ENCODE measurements at regions not wholly inside any gene's neighbourhood (a gene's known extent, or its start where the extent isn't known, plus 50 kb on each side); places are given as distances from the start of the nearest gene placed in this dataset.

- ChIA-PET POLR2A (ENCODE audit: partially characterized antibody) (no interaction called here), CTCF (ENCODE audit: partially characterized antibody) (no interaction called here)
- no peaks in the 10 kb centered on the region for H3K4me1 ChIP-seq (ENCODE audit: insufficient read depth, low read length)
- no peak overlapping the region for H3K4me3 Mint-ChIP-seq
- no peak overlapping the region for H3K27ac Mint-ChIP-seq
- H3K9me3 ChIP-seq (ENCODE audit: control insufficient read depth in 1 of 2, low read length in 2 of 2), result no peaks in the 10 kb centered on the region
- H3K36me3 Mint-ChIP-seq, result no peaks in the 10 kb centered on the region
- no peaks in the 10 kb centered on the region for H3K9me3 Mint-ChIP-seq
- no peaks in the 10 kb centered on the region for H3K36me3 ChIP-seq (ENCODE audit: insufficient read depth, low read length)
- H3K4me1 Mint-ChIP-seq, result peaks cover 0 to 1% (median 0%) of the 10 kb centered on the region in 4 donors
- no peak for DNase-seq
- H3K27me3 Mint-ChIP-seq, result no peaks in the 10 kb centered on the region
- no peak overlapping the region for H3K27ac ChIP-seq (ENCODE audit: low read depth, low read length)
- H3K27me3 ChIP-seq (ENCODE audit: insufficient read depth, low read length), result no peaks in the 10 kb centered on the region
- intact Hi-C loops (cut with micrococcal nuclease), result no loop called here
- H3K4me3 ChIP-seq (ENCODE audit: low read length in 2 of 2), result no peak overlapping the region
Measured at GRCh38 chr2:207216457-207216856, 50.7 kb upstream of the KLF7 start.

DNA sequence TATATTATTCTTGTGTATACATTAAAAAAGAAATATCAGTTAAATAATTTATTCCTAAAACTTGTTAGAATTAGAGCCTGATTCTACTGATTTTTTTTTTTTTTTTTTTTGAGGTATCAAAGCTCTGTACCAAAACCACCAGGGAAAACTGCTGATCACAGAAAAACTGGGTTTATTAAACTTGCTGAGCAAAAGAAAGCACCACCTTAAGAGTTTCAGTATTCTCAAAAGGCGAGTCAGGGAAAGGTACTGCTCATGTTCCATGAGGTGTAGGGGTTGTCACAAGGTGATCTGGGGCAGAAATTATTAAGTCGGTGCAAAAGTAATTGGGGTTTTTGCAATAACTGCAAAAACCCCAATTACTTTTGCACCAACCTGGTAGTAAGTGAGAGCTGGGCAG lies 51.7 kb upstream of the KLF7 start:
- no peak overlapping the region for H3K4me3 Mint-ChIP-seq
- H3K27ac Mint-ChIP-seq, result no peak overlapping the region
- Histone ChIP-seq H3K9me3 (ENCODE audit: control insufficient read depth in 1 of 2, low read length in 2 of 2) (no peaks in the 10 kb centered on the region), H3K4me1 (ENCODE audit: insufficient read depth, low read length) (no peaks in the 10 kb centered on the region), H3K36me3 (ENCODE audit: insufficient read depth, low read length) (no peaks in the 10 kb centered on the region), H3K4me3 (ENCODE audit: low read length in 2 of 2) (no peak overlapping the region), H3K27ac (ENCODE audit: low read depth, low read length) (no peak overlapping the region), H3K27me3 (ENCODE audit: insufficient read depth, low read length) (no peaks in the 10 kb centered on the region)
- intact Hi-C loops (cut with micrococcal nuclease), result no loop called here
- POLR2A ChIA-PET (ENCODE audit: partially characterized antibody), result no interaction called here
- H3K36me3 Mint-ChIP-seq, result no peaks in the 10 kb centered on the region
- no peaks in the 10 kb centered on the region for H3K9me3 Mint-ChIP-seq
- no peak for DNase-seq
- CTCF ChIA-PET (ENCODE audit: partially characterized antibody), result no interaction called here
- no peaks in the 10 kb centered on the region for H3K27me3 Mint-ChIP-seq
- peaks cover 0 to 1% (median 0%) of the 10 kb centered on the region in 4 donors for H3K4me1 Mint-ChIP-seq

- DNase-seq, result no peak
- CTCF ChIA-PET (ENCODE audit: partially characterized antibody), result no interaction called here
- H3K27me3 ChIP-seq (ENCODE audit: insufficient read depth, low read length), result no peaks in the 10 kb centered on the region
- Mint-ChIP-seq H3K27me3 (no peaks in the 10 kb centered on the region), H3K4me3 (no peak overlapping the region), H3K36me3 (no peaks in the 10 kb centered on the region), H3K4me1 (peaks cover 0 to 1% (median 0%) of the 10 kb centered on the region in 4 donors), H3K9me3 (no peaks in the 10 kb centered on the region), H3K27ac (peak overlapping the region in 1 of 7 donors; percentile 23)
- intact Hi-C loops (cut with micrococcal nuclease), result no loop called here
- no peak overlapping the region for H3K27ac ChIP-seq (ENCODE audit: low read depth, low read length)
- no peak overlapping the region for H3K4me3 ChIP-seq (ENCODE audit: low read length in 2 of 2)
- H3K36me3 ChIP-seq (ENCODE audit: insufficient read depth, low read length), result no peaks in the 10 kb centered on the region
- no peaks in the 10 kb centered on the region for H3K4me1 ChIP-seq (ENCODE audit: insufficient read depth, low read length)
- no peaks in the 10 kb centered on the region for H3K9me3 ChIP-seq (ENCODE audit: control insufficient read depth in 1 of 2, low read length in 2 of 2)
- POLR2A ChIA-PET (ENCODE audit: partially characterized antibody), result interaction anchor here (0.7 kb wide), 1 partner anchor 126 kb away, joined by 3 read pairs; no protein-coding TSS in a partner anchor
Measured at GRCh38 chr2:207219081-207219630, 53.4 kb upstream of the KLF7 start.

GRCh38 chr2:207219676-207220501 lies 54.1 kb upstream of the KLF7 start:
- H3K36me3 Mint-ChIP-seq, result no peaks in the 10 kb centered on the region
- DNase-seq, result no peak
- H3K4me1 Mint-ChIP-seq, result peaks cover 0 to 4% (median 3%) of the 10 kb centered on the region in 4 donors
- POLR2A ChIA-PET (ENCODE audit: partially characterized antibody), result no interaction called here
- H3K36me3 ChIP-seq (ENCODE audit: insufficient read depth, low read length), result no peaks in the 10 kb centered on the region
- no peak overlapping the region for H3K4me3 Mint-ChIP-seq
- intact Hi-C loops (cut with micrococcal nuclease), result no loop called here
- CTCF ChIA-PET (ENCODE audit: partially characterized antibody), result interaction anchor here (0.5 kb wide), 1 partner anchor 13 kb away, joined by 3 read pairs; no protein-coding TSS in a partner anchor
- peaks cover 0 to 2% (median 0%) of the 10 kb centered on the region in 8 donors for H3K9me3 Mint-ChIP-seq
- no peaks in the 10 kb centered on the region for H3K4me1 ChIP-seq (ENCODE audit: insufficient read depth, low read length)
- no peak overlapping the region for H3K27ac ChIP-seq (ENCODE audit: low read depth, low read length)
- peaks cover 0 to 3% of the 10 kb centered on the region in 2 donors for H3K27me3 Mint-ChIP-seq
- no peaks in the 10 kb centered on the region for H3K9me3 ChIP-seq (ENCODE audit: control insufficient read depth in 1 of 2, low read length in 2 of 2)
- no peak overlapping the region for H3K27ac Mint-ChIP-seq
- H3K27me3 ChIP-seq (ENCODE audit: insufficient read depth, low read length), result no peaks in the 10 kb centered on the region
- H3K4me3 ChIP-seq (ENCODE audit: low read length in 2 of 2), result no peak overlapping the region

DNA sequence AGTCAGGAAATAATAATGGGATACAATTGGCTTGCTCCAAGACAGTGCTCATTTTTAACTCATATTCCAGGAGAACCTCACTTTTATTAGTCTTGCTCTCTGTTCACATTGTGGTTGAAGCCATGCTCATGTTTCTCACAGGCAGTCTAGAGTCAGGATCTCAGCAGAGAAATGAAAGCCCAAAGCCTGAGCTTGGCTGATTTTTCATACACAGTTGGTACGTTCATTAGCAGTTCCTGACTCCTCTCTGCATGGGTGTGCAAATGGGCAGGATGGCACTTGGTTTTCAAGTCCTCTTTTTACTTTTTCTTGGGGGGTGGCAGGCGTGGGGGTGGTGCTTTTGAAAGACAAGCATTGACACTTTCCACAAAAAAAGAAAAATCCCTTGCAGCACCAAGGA lies 56.0 kb upstream of the KLF7 start:
- DNase-seq, result no peak
- POLR2A ChIA-PET (ENCODE audit: partially characterized antibody), result no interaction called here

GRCh38 chr2:207223051-207223450 lies 57.3 kb upstream of the KLF7 start:
- Histone ChIP-seq H3K4me3 (ENCODE audit: low read length in 2 of 2) (no peak overlapping the region), H3K27ac (ENCODE audit: low read depth, low read length) (no peak overlapping the region), H3K36me3 (ENCODE audit: insufficient read depth, low read length) (no peaks in the 10 kb centered on the region), H3K9me3 (ENCODE audit: control insufficient read depth in 1 of 2, low read length in 2 of 2) (no peaks in the 10 kb centered on the region), H3K27me3 (ENCODE audit: insufficient read depth, low read length) (no peaks in the 10 kb centered on the region), H3K4me1 (ENCODE audit: insufficient read depth, low read length) (no peaks in the 10 kb centered on the region)
- Mint-ChIP-seq H3K4me1 (peaks cover 0 to 4% (median 3%) of the 10 kb centered on the region in 4 donors), H3K27ac (no peak overlapping the region), H3K9me3 (peaks cover 0 to 2% (median 0%) of the 10 kb centered on the region in 8 donors), H3K4me3 (no peak overlapping the region), H3K36me3 (no peaks in the 10 kb centered on the region), H3K27me3 (peaks cover 0 to 7% of the 10 kb centered on the region in 2 donors)
- DNase-seq, result no peak
- ChIA-PET CTCF (ENCODE audit: partially characterized antibody) (interaction anchor here (1.1 kb wide), 1 partner anchor 16 kb away, joined by 3 read pairs; no protein-coding TSS in a partner anchor), POLR2A (ENCODE audit: partially characterized antibody) (no interaction called here)
- intact Hi-C loops (cut with micrococcal nuclease), result no loop called here

More for the DNA sequence above, 56.0 kb upstream of the KLF7 start:
- Mint-ChIP-seq H3K27ac (no peak overlapping the region), H3K27me3 (peaks cover 0 to 7% of the 10 kb centered on the region in 2 donors), H3K4me1 (peaks cover 0 to 4% (median 3%) of the 10 kb centered on the region in 4 donors), H3K9me3 (peaks cover 0 to 2% (median 0%) of the 10 kb centered on the region in 8 donors), H3K4me3 (no peak overlapping the region), H3K36me3 (no peaks in the 10 kb centered on the region)
- H3K36me3 ChIP-seq (ENCODE audit: insufficient read depth, low read length), result no peaks in the 10 kb centered on the region
- CTCF ChIA-PET (ENCODE audit: partially characterized antibody), result no interaction called here
- H3K27ac ChIP-seq (ENCODE audit: low read depth, low read length), result no peak overlapping the region
- intact Hi-C loops (cut with micrococcal nuclease), result no loop called here
- no peaks in the 10 kb centered on the region for H3K4me1 ChIP-seq (ENCODE audit: insufficient read depth, low read length)
- H3K9me3 ChIP-seq (ENCODE audit: control insufficient read depth in 1 of 2, low read length in 2 of 2), result no peaks in the 10 kb centered on the region
- H3K4me3 ChIP-seq (ENCODE audit: low read length in 2 of 2), result no peak overlapping the region
- no peaks in the 10 kb centered on the region for H3K27me3 ChIP-seq (ENCODE audit: insufficient read depth, low read length)

DNA sequence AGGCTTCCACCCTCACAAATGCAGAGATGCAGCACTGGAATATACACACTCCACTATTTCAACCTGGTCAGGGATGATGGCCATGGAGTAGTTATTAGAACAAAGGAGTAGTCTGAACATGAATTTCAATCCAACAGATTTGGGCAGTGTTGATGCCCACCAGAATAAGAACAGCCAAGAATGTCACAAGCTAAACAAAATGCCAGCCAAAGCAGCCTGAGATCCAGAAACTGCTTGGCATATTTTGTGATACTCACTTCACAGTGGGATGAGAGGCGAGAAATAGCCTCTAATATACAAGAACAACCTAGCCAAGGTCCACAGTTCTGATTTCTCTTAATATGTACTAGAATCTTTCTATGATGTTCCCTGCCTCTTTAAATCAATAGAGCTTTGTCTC lies 58.6 kb upstream of the KLF7 start:
- no peak overlapping the region for H3K27ac ChIP-seq (ENCODE audit: low read depth, low read length)
- CTCF ChIA-PET (ENCODE audit: partially characterized antibody), result no interaction called here
- no peak overlapping the region for H3K4me3 ChIP-seq (ENCODE audit: low read length in 2 of 2)
- H3K4me1 ChIP-seq (ENCODE audit: insufficient read depth, low read length), result no peaks in the 10 kb centered on the region
- Mint-ChIP-seq H3K4me1 (peaks cover 0 to 4% (median 3%) of the 10 kb centered on the region in 4 donors), H3K36me3 (no peaks in the 10 kb centered on the region), H3K27me3 (peaks cover 2 to 10% of the 10 kb centered on the region in 2 donors), H3K4me3 (no peak overlapping the region), H3K27ac (no peak overlapping the region), H3K9me3 (peaks cover 0 to 2% (median 0%) of the 10 kb centered on the region in 8 donors)
- DNase-seq, result no peak
- no peaks in the 10 kb centered on the region for H3K36me3 ChIP-seq (ENCODE audit: insufficient read depth, low read length)
- intact Hi-C loops (cut with micrococcal nuclease), result no loop called here
- H3K27me3 ChIP-seq (ENCODE audit: insufficient read depth, low read length), result no peaks in the 10 kb centered on the region
- POLR2A ChIA-PET (ENCODE audit: partially characterized antibody), result no interaction called here
- no peaks in the 10 kb centered on the region for H3K9me3 ChIP-seq (ENCODE audit: control insufficient read depth in 1 of 2, low read length in 2 of 2)
